ENCODE measurements at regions not wholly inside any gene's neighbourhood (a gene's known extent, or its start where the extent isn't known, plus 50 kb on each side); places are given as distances from the start of the nearest gene placed in this dataset.

GRCh38 chr12:46710125-46710743, 115.6 kb downstream of the SLC38A4 start (continued):
- TF ChIP-seq, protein P1, sequence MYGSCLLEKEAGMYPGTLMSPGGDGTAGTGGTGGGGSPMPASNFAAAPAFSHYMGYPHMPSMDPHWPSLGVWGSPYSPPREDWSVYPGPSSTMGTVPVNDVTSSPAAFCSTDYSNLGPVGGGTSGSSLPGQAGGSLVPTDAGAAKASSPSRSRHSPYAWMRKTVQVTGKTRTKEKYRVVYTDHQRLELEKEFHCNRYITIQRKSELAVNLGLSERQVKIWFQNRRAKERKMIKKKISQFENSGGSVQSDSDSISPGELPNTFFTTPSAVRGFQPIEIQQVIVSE (CRISPR knock-in tag; IDR thresholded peaks at IDR 0.05; ENCODE audit: borderline replicate concordance) = no peak
- TF ChIP-seq KAT7 (CRISPR knock-in tag; IDR thresholded peaks at IDR 0.05; ENCODE audit: borderline replicate concordance) (no peak), MYBL2 (CRISPR knock-in tag; IDR thresholded peaks at IDR 0.05) (no peak), TP53 (CRISPR knock-in tag; IDR thresholded peaks at IDR 0.05) (no peak), ZBTB21 (CRISPR knock-in tag; IDR thresholded peaks at IDR 0.05; ENCODE audit: borderline replicate concordance) (no peak), SP1 (CRISPR knock-in tag; conservative IDR thresholded peaks at IDR 0.05) (no peak)
- TF ChIP-seq, protein P2, sequence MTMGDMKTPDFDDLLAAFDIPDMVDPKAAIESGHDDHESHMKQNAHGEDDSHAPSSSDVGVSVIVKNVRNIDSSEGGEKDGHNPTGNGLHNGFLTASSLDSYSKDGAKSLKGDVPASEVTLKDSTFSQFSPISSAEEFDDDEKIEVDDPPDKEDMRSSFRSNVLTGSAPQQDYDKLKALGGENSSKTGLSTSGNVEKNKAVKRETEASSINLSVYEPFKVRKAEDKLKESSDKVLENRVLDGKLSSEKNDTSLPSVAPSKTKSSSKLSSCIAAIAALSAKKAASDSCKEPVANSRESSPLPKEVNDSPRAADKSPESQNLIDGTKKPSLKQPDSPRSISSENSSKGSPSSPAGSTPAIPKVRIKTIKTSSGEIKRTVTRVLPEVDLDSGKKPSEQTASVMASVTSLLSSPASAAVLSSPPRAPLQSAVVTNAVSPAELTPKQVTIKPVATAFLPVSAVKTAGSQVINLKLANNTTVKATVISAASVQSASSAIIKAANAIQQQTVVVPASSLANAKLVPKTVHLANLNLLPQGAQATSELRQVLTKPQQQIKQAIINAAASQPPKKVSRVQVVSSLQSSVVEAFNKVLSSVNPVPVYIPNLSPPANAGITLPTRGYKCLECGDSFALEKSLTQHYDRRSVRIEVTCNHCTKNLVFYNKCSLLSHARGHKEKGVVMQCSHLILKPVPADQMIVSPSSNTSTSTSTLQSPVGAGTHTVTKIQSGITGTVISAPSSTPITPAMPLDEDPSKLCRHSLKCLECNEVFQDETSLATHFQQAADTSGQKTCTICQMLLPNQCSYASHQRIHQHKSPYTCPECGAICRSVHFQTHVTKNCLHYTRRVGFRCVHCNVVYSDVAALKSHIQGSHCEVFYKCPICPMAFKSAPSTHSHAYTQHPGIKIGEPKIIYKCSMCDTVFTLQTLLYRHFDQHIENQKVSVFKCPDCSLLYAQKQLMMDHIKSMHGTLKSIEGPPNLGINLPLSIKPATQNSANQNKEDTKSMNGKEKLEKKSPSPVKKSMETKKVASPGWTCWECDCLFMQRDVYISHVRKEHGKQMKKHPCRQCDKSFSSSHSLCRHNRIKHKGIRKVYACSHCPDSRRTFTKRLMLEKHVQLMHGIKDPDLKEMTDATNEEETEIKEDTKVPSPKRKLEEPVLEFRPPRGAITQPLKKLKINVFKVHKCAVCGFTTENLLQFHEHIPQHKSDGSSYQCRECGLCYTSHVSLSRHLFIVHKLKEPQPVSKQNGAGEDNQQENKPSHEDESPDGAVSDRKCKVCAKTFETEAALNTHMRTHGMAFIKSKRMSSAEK (CRISPR knock-in tag; IDR thresholded peaks at IDR 0.05; ENCODE audit: borderline replicate concordance) = no peak

DNA sequence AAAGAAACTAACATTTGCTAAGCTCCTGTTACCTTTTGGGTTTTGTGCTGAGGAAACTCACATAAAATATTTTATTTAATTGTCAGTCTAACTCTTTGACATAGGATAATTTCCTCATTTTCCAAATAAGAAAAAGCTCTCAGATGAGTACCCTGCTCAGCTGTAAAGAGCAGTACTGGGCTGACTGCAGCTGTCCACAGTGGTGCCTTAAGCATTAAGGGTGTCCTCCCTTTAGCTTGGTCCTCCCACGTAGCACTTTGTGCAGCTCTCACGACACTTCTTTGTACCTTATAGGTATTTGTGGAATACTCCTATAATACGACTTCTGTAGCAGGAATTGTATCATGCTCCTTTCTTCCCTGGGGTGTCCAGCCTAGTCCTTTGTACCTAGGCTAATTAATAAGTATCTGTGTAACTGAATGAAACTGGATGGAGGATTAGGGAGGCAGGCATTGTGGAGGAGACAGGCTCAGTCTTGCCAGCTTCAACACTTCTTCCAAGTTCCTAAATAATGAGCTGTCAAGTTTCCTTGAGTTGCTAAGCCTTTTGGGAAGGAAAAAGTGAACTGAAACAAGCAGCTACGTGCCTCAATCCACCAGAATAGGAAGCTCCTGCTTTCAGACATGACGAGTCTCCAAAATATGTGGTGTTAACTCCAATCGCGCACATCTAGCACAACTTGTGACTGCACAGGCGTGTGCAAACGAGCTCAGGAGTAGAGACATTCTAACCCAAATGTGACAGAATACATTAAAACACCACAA, 123.0 kb downstream of the SLC38A4 start:
- CTCF ChIA-PET = no interaction called here

More for the DNA sequence above, 123.0 kb downstream of the SLC38A4 start:
- TF ChIP-seq, protein P3, sequence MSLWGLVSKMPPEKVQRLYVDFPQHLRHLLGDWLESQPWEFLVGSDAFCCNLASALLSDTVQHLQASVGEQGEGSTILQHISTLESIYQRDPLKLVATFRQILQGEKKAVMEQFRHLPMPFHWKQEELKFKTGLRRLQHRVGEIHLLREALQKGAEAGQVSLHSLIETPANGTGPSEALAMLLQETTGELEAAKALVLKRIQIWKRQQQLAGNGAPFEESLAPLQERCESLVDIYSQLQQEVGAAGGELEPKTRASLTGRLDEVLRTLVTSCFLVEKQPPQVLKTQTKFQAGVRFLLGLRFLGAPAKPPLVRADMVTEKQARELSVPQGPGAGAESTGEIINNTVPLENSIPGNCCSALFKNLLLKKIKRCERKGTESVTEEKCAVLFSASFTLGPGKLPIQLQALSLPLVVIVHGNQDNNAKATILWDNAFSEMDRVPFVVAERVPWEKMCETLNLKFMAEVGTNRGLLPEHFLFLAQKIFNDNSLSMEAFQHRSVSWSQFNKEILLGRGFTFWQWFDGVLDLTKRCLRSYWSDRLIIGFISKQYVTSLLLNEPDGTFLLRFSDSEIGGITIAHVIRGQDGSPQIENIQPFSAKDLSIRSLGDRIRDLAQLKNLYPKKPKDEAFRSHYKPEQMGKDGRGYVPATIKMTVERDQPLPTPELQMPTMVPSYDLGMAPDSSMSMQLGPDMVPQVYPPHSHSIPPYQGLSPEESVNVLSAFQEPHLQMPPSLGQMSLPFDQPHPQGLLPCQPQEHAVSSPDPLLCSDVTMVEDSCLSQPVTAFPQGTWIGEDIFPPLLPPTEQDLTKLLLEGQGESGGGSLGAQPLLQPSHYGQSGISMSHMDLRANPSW (CRISPR knock-in tag; conservative IDR thresholded peaks at IDR 0.05; ENCODE audit: low read depth) = no peak
- TF ChIP-seq, protein P2 (CRISPR knock-in tag; IDR thresholded peaks at IDR 0.05; ENCODE audit: borderline replicate concordance) = no peak
- no peak for TF ChIP-seq ZBTB21 (CRISPR knock-in tag; IDR thresholded peaks at IDR 0.05; ENCODE audit: borderline replicate concordance)
- TF ChIP-seq SMAD4 (CRISPR knock-in tag; IDR thresholded peaks at IDR 0.05) = no peak
- Mint-ChIP-seq H3K27ac (no peak overlapping the region), H3K9me3 (peaks cover 16% of the 10 kb centered on the region), H3K4me1 (no peaks in the 10 kb centered on the region), H3K4me3 (no peak overlapping the region), H3K27me3 (ENCODE audit: low read depth) (no peaks in the 10 kb centered on the region), H3K36me3 (0 out of 2 replicates have a peak, but pooled peaks cover 4% of the 10 kb centered on the region)
- POLR2A ChIA-PET = no interaction called here
- ATAC-seq (no peak), DNase-seq (ENCODE audit: low spot score) (no peak)

All from WTC11 (cell line).